ENCODE measurements at regions not wholly inside any gene's neighbourhood (a gene's known extent, or its start where the extent isn't known, plus 50 kb on each side); places are given as distances from the start of the nearest gene placed in this dataset.
A peak's percentile ranks its signal among the peaks of the same experiment; 100 is the strongest.

GRCh38 chr18:51278045-51278649 lies 80.7 kb upstream of the MEX3C start:
- TF ChIP-seq, protein P1, sequence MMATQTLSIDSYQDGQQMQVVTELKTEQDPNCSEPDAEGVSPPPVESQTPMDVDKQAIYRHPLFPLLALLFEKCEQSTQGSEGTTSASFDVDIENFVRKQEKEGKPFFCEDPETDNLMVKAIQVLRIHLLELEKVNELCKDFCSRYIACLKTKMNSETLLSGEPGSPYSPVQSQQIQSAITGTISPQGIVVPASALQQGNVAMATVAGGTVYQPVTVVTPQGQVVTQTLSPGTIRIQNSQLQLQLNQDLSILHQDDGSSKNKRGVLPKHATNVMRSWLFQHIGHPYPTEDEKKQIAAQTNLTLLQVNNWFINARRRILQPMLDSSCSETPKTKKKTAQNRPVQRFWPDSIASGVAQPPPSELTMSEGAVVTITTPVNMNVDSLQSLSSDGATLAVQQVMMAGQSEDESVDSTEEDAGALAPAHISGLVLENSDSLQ (IDR thresholded peaks at IDR 0.05): 0 out of 2 replicates have a peak, but pooled peaks have one; percentile 8
- no peak for TF ChIP-seq SUZ12 (IDR thresholded peaks at IDR 0.05)
- POLR2A ChIA-PET: no interaction called here
- CTCF ChIA-PET: interaction anchor here (0.5 to 1.0 kb wide), 8 partner anchors 8 to 142 kb away, joined by 3 to 4 read pairs (median 3); no protein-coding TSS in a partner anchor
- DNase-seq (ENCODE audit: extremely low spot score): peak; percentile 39

- TF ChIP-seq LEF1 (IDR thresholded peaks at IDR 0.05; ENCODE audit: borderline replicate concordance): no peak
- no peak for TF ChIP-seq FOXA1 (IDR thresholded peaks at IDR 0.05)
- POLR2A ChIA-PET: no interaction called here
- DNase-seq (ENCODE audit: extremely low spot score): no peak
- CTCF ChIA-PET: no interaction called here
These were observed 82.0 kb upstream of the MEX3C start for GRCh38 chr18:51279367-51279984.

DNA sequence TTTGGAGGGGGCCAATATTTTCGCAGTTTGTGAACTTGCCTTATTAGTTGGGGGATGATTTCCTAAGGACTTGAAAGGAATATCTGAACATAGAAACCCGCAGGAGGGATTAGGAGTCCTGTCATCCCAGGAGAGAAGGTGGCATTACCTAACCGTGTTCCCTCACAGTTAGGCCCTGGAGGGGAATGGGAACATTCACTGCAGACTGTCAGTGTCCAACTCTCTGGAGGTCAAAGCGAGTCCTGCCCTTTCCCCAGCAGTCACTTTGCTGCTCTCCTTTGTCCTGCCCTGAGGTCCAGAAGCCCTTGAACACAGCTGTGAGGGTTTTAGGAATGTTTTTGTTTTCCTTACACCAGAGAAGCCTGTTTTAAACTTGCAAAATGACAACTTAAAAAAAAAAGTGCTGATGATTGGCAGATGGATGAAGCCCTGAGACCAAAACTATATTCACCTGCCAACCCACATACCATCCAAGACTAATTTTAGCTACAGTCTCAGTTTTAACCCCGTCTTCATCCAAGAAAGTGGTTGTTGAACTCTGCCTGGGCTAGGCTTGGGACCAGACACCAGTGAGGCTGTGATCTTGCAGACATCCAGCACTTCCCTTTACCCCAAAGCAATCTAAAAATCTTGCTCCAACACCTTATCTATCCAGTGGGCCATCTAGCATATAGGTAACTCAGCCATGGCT lies 90.5 kb upstream of the MEX3C start:
- no peak for TF ChIP-seq ELF4 (IDR thresholded peaks at IDR 0.05)
- TF ChIP-seq FOXM1 (IDR thresholded peaks at IDR 0.05; ENCODE audit: borderline replicate concordance): no peak
- TF ChIP-seq HDGF (IDR thresholded peaks at IDR 0.05; ENCODE audit: borderline replicate concordance): no peak
- TF ChIP-seq ZNF384 (IDR thresholded peaks at IDR 0.05): no peak
- no peak for TF ChIP-seq CTBP1 (IDR thresholded peaks at IDR 0.05; ENCODE audit: borderline replicate concordance)
- TF ChIP-seq FOXA1 (IDR thresholded peaks at IDR 0.05): no peak
- TF ChIP-seq SUZ12 (IDR thresholded peaks at IDR 0.05): no peak
- ChIA-PET CTCF (no interaction called here), POLR2A (no interaction called here)
- DNase-seq (ENCODE audit: extremely low spot score): no peak

DNA sequence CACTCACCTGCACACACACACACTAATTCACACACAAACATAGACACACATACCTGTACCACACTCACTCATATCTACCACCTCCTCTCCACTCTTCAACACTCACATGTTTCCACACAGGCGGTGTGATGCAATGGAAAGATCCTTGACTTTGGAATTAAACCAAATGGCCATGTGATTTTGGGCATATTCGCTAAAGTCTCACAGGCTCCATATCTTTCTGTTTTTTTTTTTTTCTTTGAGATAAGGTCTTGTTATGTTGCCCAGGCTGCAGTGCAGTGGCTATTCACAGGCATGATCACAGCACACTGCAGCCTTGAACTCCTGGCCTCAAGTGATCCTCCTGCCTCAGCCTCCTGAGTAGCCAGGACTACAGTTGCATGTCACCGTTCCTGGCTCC lies 91.1 kb upstream of the MEX3C start:
- DNase-seq (ENCODE audit: extremely low spot score): no peak
- ChIA-PET POLR2A (no interaction called here), CTCF (no interaction called here)
- TF ChIP-seq HDGF (IDR thresholded peaks at IDR 0.05; ENCODE audit: borderline replicate concordance) (no peak), SP1 (IDR thresholded peaks at IDR 0.05) (no peak), FOXM1 (IDR thresholded peaks at IDR 0.05; ENCODE audit: borderline replicate concordance) (no peak), CTBP1 (IDR thresholded peaks at IDR 0.05; ENCODE audit: borderline replicate concordance) (no peak), FOXA1 (IDR thresholded peaks at IDR 0.05) (no peak), TARDBP (IDR thresholded peaks at IDR 0.05) (no peak), FOXK2 (IDR thresholded peaks at IDR 0.05) (no peak), BHLHE40 (IDR thresholded peaks at IDR 0.05; ENCODE audit: borderline replicate concordance) (no peak)

GRCh38 chr18:51290860-51291259 lies 93.4 kb upstream of the MEX3C start:
- DNase-seq (ENCODE audit: extremely low spot score): no peak
- POLR2A ChIA-PET: no interaction called here
- CTCF ChIA-PET: no interaction called here
- no peak for TF ChIP-seq NFRKB (IDR thresholded peaks at IDR 0.05)
- TF ChIP-seq FOXK2 (IDR thresholded peaks at IDR 0.05): no peak
- no peak for TF ChIP-seq HDGF (IDR thresholded peaks at IDR 0.05; ENCODE audit: borderline replicate concordance)
- TF ChIP-seq ELF4 (IDR thresholded peaks at IDR 0.05): no peak
- TF ChIP-seq ARNT (IDR thresholded peaks at IDR 0.05): no peak
- no peak for TF ChIP-seq FOXA1 (IDR thresholded peaks at IDR 0.05)
- no peak for TF ChIP-seq SP1 (IDR thresholded peaks at IDR 0.05)
- no peak for TF ChIP-seq FOXM1 (IDR thresholded peaks at IDR 0.05; ENCODE audit: borderline replicate concordance)
- TF ChIP-seq TARDBP (IDR thresholded peaks at IDR 0.05): no peak
- no peak for TF ChIP-seq ZNF384 (IDR thresholded peaks at IDR 0.05)
- TF ChIP-seq CTBP1 (IDR thresholded peaks at IDR 0.05; ENCODE audit: borderline replicate concordance): no peak
- no peak for TF ChIP-seq LEF1 (IDR thresholded peaks at IDR 0.05; ENCODE audit: borderline replicate concordance)
- no peak for TF ChIP-seq SUZ12 (IDR thresholded peaks at IDR 0.05)
- no peak for TF ChIP-seq BHLHE40 (IDR thresholded peaks at IDR 0.05; ENCODE audit: borderline replicate concordance)
- TF ChIP-seq, protein P1 (IDR thresholded peaks at IDR 0.05): no peak
- no peak for TF ChIP-seq L3MBTL2 (conservative IDR thresholded peaks at IDR 0.05)

- TF ChIP-seq TARDBP (IDR thresholded peaks at IDR 0.05) (no peak), ZNF384 (IDR thresholded peaks at IDR 0.05) (no peak), SUZ12 (IDR thresholded peaks at IDR 0.05) (no peak), L3MBTL2 (conservative IDR thresholded peaks at IDR 0.05) (no peak), FOXA1 (IDR thresholded peaks at IDR 0.05) (no peak), ARNT (IDR thresholded peaks at IDR 0.05) (no peak), LEF1 (IDR thresholded peaks at IDR 0.05; ENCODE audit: borderline replicate concordance) (no peak), ELF4 (IDR thresholded peaks at IDR 0.05) (no peak), NFRKB (IDR thresholded peaks at IDR 0.05) (no peak)
- TF ChIP-seq, protein P1 (IDR thresholded peaks at IDR 0.05): no peak
- ChIA-PET CTCF (no interaction called here), POLR2A (no interaction called here)
- DNase-seq (ENCODE audit: extremely low spot score): no peak
These were observed 103.4 kb upstream of the MEX3C start for GRCh38 chr18:51300912-51301311.
